ENCODE measurements at regions not wholly inside any gene's neighbourhood (a gene's known extent, or its start where the extent isn't known, plus 50 kb on each side); places are given as distances from the start of the nearest gene placed in this dataset.

GRCh38 chr20:20765696-20766365, 53.4 kb upstream of the RALGAPA2 start:
- Histone ChIP-seq H3K9ac (ENCODE audit: low read length) (no peak overlapping the region), H3K4me1 (ENCODE audit: insufficient read depth, low read length) (no peaks in the 10 kb centered on the region), H3K27ac (ENCODE audit: low read depth, low read length) (no peak overlapping the region), H3K36me3 (ENCODE audit: insufficient read depth, low read length) (no peaks in the 10 kb centered on the region), H3K4me3 (ENCODE audit: low read depth in 1 of 2, low read length in 2 of 2) (no peak overlapping the region), H3K9me3 (ENCODE audit: low read length) (no peaks in the 10 kb centered on the region), H3K27me3 (ENCODE audit: control insufficient read depth in 1 of 2, insufficient read depth in 2 of 2, low read length in 2 of 2) (no peaks in the 10 kb centered on the region)

DNA sequence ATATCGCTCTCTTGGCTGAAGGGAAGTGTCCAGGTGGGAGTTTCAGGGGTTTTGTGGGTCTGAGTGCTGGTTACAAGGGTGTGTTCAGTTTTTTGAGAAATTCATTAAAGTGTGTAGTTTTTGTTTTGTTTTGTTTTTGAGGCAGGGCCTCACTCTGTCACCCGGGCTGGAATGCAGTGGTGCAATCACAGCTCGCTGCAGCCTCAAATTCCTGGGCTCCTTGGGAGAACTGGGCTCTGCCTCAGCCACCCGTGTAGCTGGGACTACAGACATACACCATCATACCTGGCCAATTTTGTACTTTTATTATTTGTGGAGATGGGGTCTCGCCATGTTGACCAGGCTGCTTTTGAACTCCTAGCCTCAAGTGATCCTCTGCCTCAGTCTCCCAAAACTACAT, 51.2 kb upstream of the RALGAPA2 start:
- H3K4me1 ChIP-seq (ENCODE audit: insufficient read depth, low read length): no peaks in the 10 kb centered on the region
- H3K27me3 ChIP-seq (ENCODE audit: control insufficient read depth in 1 of 2, insufficient read depth in 2 of 2, low read length in 2 of 2): no peaks in the 10 kb centered on the region
- no peak overlapping the region for H3K27ac ChIP-seq (ENCODE audit: low read depth, low read length)
- H3K36me3 ChIP-seq (ENCODE audit: insufficient read depth, low read length): no peaks in the 10 kb centered on the region
- no peak overlapping the region for H3K9ac ChIP-seq (ENCODE audit: low read length)
- no peaks in the 10 kb centered on the region for H3K9me3 ChIP-seq (ENCODE audit: low read length)
- H3K4me3 ChIP-seq (ENCODE audit: low read depth in 1 of 2, low read length in 2 of 2): no peak overlapping the region
